GM12865 (cell line): ENCODE measurements at regions not wholly inside any gene's neighbourhood (a gene's known extent, or its start where the extent isn't known, plus 50 kb on each side); places are given as distances from the start of the nearest gene placed in this dataset.

ENCODE experiments used
- DNase-seq: peaks from one replicate; pipeline ENCODE4 v3.0.0; 2010; ENCODE audit warnings: low read depth
- H3K4me3 ChIP-seq: 2 replicates; pipeline ENCODE4 v1.5.1; 2011; ENCODE audit warnings: mild to moderate bottlenecking, low read depth, low read length, control low read depth
- TF ChIP-seq, protein P1 (sequence below): IDR thresholded peaks from 2 replicates; pipeline ENCODE4 v1.5.1; 2011; ENCODE audit warnings: low read length, control low read depth, low read depth, inconsistent platforms; ENCODE audit not compliant: insufficient read depth; ENCODE audit errors: missing control alignments

DNA sequence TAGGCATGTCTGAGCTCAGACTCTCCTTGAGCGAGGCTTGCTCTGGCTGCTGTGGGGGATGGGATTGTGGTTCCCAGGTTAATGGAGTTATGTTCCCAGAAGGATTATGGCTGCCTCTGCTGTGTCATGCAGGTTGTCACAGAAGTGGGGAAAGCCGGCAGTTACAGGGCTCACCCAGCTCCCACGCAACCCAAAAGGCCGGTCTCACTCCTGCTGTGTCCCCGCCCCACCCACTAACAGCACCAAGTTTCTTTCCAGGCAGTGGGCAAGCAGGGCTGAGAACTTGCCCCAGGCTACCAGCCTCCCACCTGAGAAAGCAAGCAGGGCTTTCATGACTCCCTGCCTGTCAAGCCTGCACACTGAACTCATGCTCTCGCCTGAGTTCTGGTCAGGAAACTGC is 750.5 kb downstream of the FRK start:
- DNase-seq = no peak
- H3K4me3 ChIP-seq = no peak overlapping the region
- TF ChIP-seq, protein P1, sequence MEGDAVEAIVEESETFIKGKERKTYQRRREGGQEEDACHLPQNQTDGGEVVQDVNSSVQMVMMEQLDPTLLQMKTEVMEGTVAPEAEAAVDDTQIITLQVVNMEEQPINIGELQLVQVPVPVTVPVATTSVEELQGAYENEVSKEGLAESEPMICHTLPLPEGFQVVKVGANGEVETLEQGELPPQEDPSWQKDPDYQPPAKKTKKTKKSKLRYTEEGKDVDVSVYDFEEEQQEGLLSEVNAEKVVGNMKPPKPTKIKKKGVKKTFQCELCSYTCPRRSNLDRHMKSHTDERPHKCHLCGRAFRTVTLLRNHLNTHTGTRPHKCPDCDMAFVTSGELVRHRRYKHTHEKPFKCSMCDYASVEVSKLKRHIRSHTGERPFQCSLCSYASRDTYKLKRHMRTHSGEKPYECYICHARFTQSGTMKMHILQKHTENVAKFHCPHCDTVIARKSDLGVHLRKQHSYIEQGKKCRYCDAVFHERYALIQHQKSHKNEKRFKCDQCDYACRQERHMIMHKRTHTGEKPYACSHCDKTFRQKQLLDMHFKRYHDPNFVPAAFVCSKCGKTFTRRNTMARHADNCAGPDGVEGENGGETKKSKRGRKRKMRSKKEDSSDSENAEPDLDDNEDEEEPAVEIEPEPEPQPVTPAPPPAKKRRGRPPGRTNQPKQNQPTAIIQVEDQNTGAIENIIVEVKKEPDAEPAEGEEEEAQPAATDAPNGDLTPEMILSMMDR = no peak

DNA sequence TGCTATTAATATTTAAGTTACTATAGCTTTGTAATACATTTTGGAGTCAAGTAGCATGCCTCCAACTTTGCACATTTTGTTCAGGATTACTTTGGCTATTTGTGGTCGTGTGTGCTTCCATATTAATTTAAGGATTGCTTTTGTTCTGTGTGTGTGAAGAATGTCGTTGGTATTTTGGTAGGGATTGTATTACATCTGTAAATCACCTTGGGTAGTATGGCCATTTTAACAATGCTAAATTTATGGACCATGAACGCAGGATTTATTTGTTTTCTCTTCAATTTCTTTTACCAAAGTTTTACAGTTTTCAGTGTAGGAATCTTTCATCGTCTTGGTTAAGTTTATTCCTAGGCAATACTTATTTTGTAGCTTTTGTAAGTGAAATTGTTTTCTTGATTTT is 758.0 kb downstream of the FRK start:
- DNase-seq = no peak
- no peak overlapping the region for H3K4me3 ChIP-seq
- TF ChIP-seq, protein P1 = no peak

DNA sequence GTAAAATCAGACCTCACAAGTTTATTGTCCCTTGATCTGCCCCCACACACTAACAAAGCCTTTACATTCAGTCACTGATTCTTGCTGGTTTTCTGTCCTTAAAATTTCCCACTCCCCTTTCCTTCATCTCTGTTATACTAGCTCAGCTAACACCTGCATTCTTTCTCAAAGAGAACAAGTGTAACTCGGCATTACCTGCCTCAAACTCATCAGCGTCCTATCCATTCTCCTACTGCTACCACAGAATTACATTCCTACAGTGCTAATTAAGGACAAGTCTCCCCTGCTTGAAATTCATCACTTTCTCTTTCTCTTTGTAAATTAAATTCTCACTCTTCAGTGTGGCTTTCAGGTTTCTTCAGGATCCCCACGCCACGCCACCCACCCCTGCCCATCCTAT is 773.2 kb downstream of the FRK start:
- no peak overlapping the region for H3K4me3 ChIP-seq
- DNase-seq = no peak
- TF ChIP-seq, protein P1 = no peak

DNA sequence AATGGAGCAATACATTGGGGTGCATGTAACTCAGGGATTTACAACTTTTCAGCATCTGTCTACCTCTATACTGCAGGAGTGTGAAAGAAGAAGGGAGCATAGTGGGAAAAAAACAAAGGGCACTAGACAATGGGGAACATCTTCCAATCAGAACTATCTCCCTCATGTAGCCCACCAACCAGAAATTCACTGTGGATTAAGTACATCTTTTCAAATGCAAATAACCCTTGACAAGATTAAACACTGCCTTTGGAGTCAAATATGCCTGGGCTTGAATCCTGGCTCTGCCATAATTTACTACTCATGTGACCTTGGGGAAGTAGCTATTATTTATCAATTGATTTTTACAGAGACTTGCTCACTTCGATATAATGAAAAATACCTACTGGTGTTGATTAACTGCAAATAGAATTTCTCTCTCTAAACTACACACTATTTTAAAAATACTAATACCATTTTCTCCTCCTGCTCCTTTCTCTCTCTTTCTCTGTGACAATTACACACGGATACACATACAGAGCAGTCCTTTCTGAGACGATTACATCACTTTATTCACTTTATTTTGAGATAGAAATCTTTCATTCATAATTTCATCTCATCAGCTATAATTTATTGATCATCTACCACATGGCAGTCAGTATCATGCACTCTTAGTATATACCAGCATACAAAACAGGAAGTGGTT is 783.7 kb downstream of the FRK start:
- no peak overlapping the region for H3K4me3 ChIP-seq
- DNase-seq = no peak
- TF ChIP-seq, protein P1 = no peak

DNA sequence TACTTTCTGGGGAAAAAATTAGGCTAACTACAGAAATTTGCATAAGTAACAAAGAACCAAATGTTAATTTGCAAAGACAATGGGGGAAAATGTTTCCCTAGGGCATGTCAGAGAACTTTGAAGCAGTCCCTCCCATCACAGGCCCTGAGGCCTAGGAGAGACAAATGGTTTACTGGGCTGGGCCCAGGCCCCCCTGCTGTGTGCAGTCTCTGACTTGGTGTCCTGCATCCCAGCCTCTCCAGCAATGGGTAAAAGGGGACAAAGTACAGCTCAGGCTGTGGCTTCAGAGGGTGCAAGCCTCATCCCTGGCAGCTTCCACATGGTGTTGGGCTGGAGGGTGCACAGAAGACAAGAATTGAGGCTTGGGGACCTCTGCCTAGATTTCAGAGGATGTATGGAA is 788.4 kb downstream of the FRK start:
- TF ChIP-seq, protein P1 = no peak
- DNase-seq = no peak
- no peak overlapping the region for H3K4me3 ChIP-seq

DNA sequence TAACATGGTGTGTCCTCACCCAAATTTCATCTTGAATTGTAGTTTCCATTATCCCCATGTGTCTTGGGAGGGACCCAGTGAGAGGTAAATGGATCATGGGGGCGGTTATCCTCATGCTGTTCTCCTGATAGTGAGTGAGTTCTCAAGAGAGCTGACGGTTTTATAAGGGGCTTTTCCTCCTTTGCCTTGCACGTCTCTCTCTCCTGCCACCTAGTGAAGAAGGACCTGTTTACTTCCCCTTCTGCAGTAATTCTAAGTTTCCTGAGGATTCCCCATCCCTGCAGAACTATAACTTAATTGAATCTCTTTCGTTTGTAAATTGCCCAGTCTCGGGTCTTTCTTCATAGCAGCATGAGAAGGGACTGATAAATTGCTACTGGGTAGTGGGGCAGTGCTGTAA is 789.3 kb downstream of the FRK start:
- H3K4me3 ChIP-seq = no peak overlapping the region
- no peak for DNase-seq
- TF ChIP-seq, protein P1 = no peak

DNA sequence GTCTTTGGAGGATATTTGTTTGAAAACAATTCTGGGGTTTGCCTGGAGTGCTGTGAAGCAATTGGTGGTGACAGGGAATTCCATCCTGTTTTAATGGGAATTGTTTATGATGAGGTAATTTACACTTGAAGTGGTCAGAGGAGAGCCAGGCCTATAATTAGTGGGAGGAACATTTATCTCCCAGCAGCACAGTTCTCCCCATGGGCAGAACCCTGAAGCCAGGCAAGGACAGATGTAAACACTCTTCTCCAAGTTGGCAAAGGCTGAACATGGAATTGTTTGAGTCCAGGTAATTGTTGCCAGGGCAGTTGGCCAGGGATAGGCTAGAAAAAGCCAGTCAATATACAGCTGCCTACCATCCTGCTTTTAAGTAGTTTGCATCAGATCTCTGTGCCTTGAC is 789.7 kb downstream of the FRK start:
- TF ChIP-seq, protein P1 = no peak
- H3K4me3 ChIP-seq = no peak overlapping the region
- no peak for DNase-seq
